Upper lobe of left lung (tissue), 6 donors: ENCODE measurements at regions not wholly inside any gene's neighbourhood (a gene's known extent, or its start where the extent isn't known, plus 50 kb on each side); places are given as distances from the start of the nearest gene placed in this dataset.
A peak's percentile ranks its signal among the peaks of the same experiment; 100 is the strongest.

Experiments used
- ATAC-seq, 2 donors: fragments of 200-7000 bp; cut with Tn5 transposase; one replicate each; pipeline ENCODE4 v1.9.1; 2022; ENCODE audit warnings: mild to moderate bottlenecking in 2 of 2, moderate library complexity in 2 of 2; ENCODE audit not compliant: low FRiP score in 2 of 2
- DNase-seq, 2 donors: peaks; one replicate each; pipeline ENCODE4 v3.0.0-alpha.2; 2019 to 2020
- H3K27ac ChIP-seq, 4 donors: fragments of 200-600 bp; sonication (generic); one replicate each; pipeline ENCODE4 v1.5.1; 2016 to 2019
- H3K27me3 ChIP-seq, 4 donors: fragments of 200-600 bp; sonication (generic); one replicate each; pipeline ENCODE4 v1.5.1; 2017 to 2019
- H3K36me3 ChIP-seq, 4 donors: fragments of 200-600 bp; sonication (generic); one replicate each; pipeline ENCODE4 v1.5.1; 2016 to 2019
- H3K4me1 ChIP-seq, 4 donors: fragments of 200-600 bp; sonication (generic); one replicate each; pipeline ENCODE4 v1.5.1; 2018 to 2019
- H3K4me3 ChIP-seq, 4 donors: fragments of 200-600 bp; sonication (generic); one replicate each; pipeline ENCODE4 v1.5.1; 2017 to 2019; ENCODE audit warnings: mild to moderate bottlenecking in 2 of 4, moderate library complexity in 1 of 4
- H3K9me3 ChIP-seq, 4 donors: fragments of 200-600 bp; sonication (generic); one replicate each; pipeline ENCODE4 v1.5.1; 2018 to 2019
- CTCF ChIP-seq, 6 experiments: fragments of 450-650 bp in 4 of 6; fragments of 200-600 bp in 2 of 6; sonication (generic) in 2 of 6; IDR thresholded peaks; one replicate each; pipeline ENCODE4 v1.5.1; 2016 to 2019; ENCODE audit warnings: antibody characterized with exemption in 6 of 6
- EP300 ChIP-seq, 4 donors: sonication (generic); formaldehyde crosslinking; IDR thresholded peaks; one replicate each; pipeline ENCODE4 v1.5.1; 2017; ENCODE audit warnings: antibody characterized with exemption in 4 of 4, control low read depth in 2 of 4
- POLR2A ChIP-seq, 4 donors: fragments of 450-650 bp; IDR thresholded peaks; one replicate each; pipeline ENCODE4 v1.5.1; 2016 to 2017; ENCODE audit warnings: antibody characterized with exemption in 4 of 4, mild to moderate bottlenecking in 2 of 4
- POLR2AphosphoS5 ChIP-seq, 2 donors: sonication (generic); formaldehyde crosslinking; IDR thresholded peaks; one replicate each; pipeline ENCODE4 v1.5.1; 2017; ENCODE audit warnings: antibody characterized with exemption in 2 of 2
- WGBS, 2 donors: methylation state at CpG; one replicate each; pipeline ENCODE4 v1.1.5; 2017 to 2018; 5-methylcytosine and 5-hydroxymethylcytosine counted together
- donor health status: DM: no; HTN: no; CAD: no; lungs with moderate emphysema.
- donor health status: DM: no; HTN: yes; CAD: no; lungs with severe emphysema.

GRCh38 chr12:128120035-128120434 is 146.9 kb upstream of the TMEM132C start:
- no peaks in the 10 kb centered on the region for H3K36me3 ChIP-seq
- H3K9me3 ChIP-seq = no peaks in the 10 kb centered on the region
- DNase-seq (no peak), ATAC-seq (peak in 1 of 2 donors; percentile 39)
- no peak overlapping the region for H3K27ac ChIP-seq
- H3K4me3 ChIP-seq = no peak overlapping the region
- no peaks in the 10 kb centered on the region for H3K27me3 ChIP-seq
- WGBS, 2 donors = 83 to 94% methylated on average over 4 of the region's 4 CpGs
- no peak for TF ChIP-seq CTCF (IDR thresholded peaks at IDR 0.05)
- no peak for TF ChIP-seq EP300 (IDR thresholded peaks at IDR 0.05)
- TF ChIP-seq POLR2AphosphoS5 (IDR thresholded peaks at IDR 0.05) = no peak
- no peak for TF ChIP-seq POLR2A (IDR thresholded peaks at IDR 0.05)
- H3K4me1 ChIP-seq = no peaks in the 10 kb centered on the region

- TF ChIP-seq EP300 (IDR thresholded peaks at IDR 0.05) = no peak
- TF ChIP-seq POLR2A (IDR thresholded peaks at IDR 0.05) = no peak
- no peak for TF ChIP-seq CTCF (IDR thresholded peaks at IDR 0.05)
- no peak for TF ChIP-seq POLR2AphosphoS5 (IDR thresholded peaks at IDR 0.05)
- no peak for DNase-seq
- no peaks in the 10 kb centered on the region for H3K27me3 ChIP-seq
- H3K27ac ChIP-seq = no peak overlapping the region
- no peaks in the 10 kb centered on the region for H3K36me3 ChIP-seq
- H3K4me1 ChIP-seq = no peaks in the 10 kb centered on the region
- no peaks in the 10 kb centered on the region for H3K9me3 ChIP-seq
- no peak for ATAC-seq
- no peak overlapping the region for H3K4me3 ChIP-seq
- WGBS, 2 donors = 65 to 75% methylated on average over 3 of the region's 3 CpGs
These were observed 145.5 kb upstream of the TMEM132C start for GRCh38 chr12:128121424-128121823.

GRCh38 chr12:128123096-128123495 is 143.9 kb upstream of the TMEM132C start:
- Histone ChIP-seq H3K4me1 (no peaks in the 10 kb centered on the region), H3K27me3 (no peaks in the 10 kb centered on the region), H3K4me3 (no peak overlapping the region), H3K27ac (no peak overlapping the region), H3K36me3 (no peaks in the 10 kb centered on the region), H3K9me3 (no peaks in the 10 kb centered on the region)
- WGBS, 2 donors = 74 to 85% methylated on average over 8 of the region's 8 CpGs
- TF ChIP-seq POLR2AphosphoS5 (IDR thresholded peaks at IDR 0.05) (no peak), CTCF (IDR thresholded peaks at IDR 0.05) (no peak), EP300 (IDR thresholded peaks at IDR 0.05) (no peak), POLR2A (IDR thresholded peaks at IDR 0.05) (no peak)
- no peak for ATAC-seq
- DNase-seq = no peak

GRCh38 chr12:128131955-128132354 is 135.0 kb upstream of the TMEM132C start:
- ATAC-seq = no peak
- H3K36me3 ChIP-seq = no peaks in the 10 kb centered on the region
- H3K4me3 ChIP-seq = no peak overlapping the region
- 81 to 82% methylated on average over 4 of the region's 4 CpGs for WGBS, 2 donors
- H3K27me3 ChIP-seq = no peaks in the 10 kb centered on the region
- no peak overlapping the region for H3K27ac ChIP-seq
- H3K4me1 ChIP-seq = no peaks in the 10 kb centered on the region
- H3K9me3 ChIP-seq = no peaks in the 10 kb centered on the region
- no peak for DNase-seq
- TF ChIP-seq POLR2A (IDR thresholded peaks at IDR 0.05) = no peak
- no peak for TF ChIP-seq POLR2AphosphoS5 (IDR thresholded peaks at IDR 0.05)
- no peak for TF ChIP-seq CTCF (IDR thresholded peaks at IDR 0.05)
- TF ChIP-seq EP300 (IDR thresholded peaks at IDR 0.05) = no peak

- H3K27me3 ChIP-seq = no peaks in the 10 kb centered on the region
- ATAC-seq (no peak), DNase-seq (no peak)
- 72% methylated on average over 7 of the region's 7 CpGs for WGBS, 2 donors
- H3K9me3 ChIP-seq = no peaks in the 10 kb centered on the region
- no peak overlapping the region for H3K4me3 ChIP-seq
- H3K36me3 ChIP-seq = no peaks in the 10 kb centered on the region
- no peaks in the 10 kb centered on the region for H3K4me1 ChIP-seq
- no peak overlapping the region for H3K27ac ChIP-seq
- TF ChIP-seq POLR2A (IDR thresholded peaks at IDR 0.05) (no peak), CTCF (IDR thresholded peaks at IDR 0.05) (no peak), EP300 (IDR thresholded peaks at IDR 0.05) (no peak), POLR2AphosphoS5 (IDR thresholded peaks at IDR 0.05) (no peak)
These were observed 133.5 kb upstream of the TMEM132C start for GRCh38 chr12:128133321-128134073.
